DMS 273 treated with DMSO at 0.1 percent for 48 hours (cell line): ENCODE measurements at regions not wholly inside any gene's neighbourhood (a gene's known extent, or its start where the extent isn't known, plus 50 kb on each side); places are given as distances from the start of the nearest gene placed in this dataset.

Experiments
- DNase-seq: peaks from one replicate; lab custom pipeline; 2025; lab: John Stamatoyannopoulos, UW

- DNase-seq = no peak
Measured at GRCh38 chrX:45872480-45872879, 671.8 kb upstream of the DIPK2B start.

- DNase-seq = no peak
Measured at GRCh38 chrX:45868425-45868824, 667.7 kb upstream of the DIPK2B start.

DNA sequence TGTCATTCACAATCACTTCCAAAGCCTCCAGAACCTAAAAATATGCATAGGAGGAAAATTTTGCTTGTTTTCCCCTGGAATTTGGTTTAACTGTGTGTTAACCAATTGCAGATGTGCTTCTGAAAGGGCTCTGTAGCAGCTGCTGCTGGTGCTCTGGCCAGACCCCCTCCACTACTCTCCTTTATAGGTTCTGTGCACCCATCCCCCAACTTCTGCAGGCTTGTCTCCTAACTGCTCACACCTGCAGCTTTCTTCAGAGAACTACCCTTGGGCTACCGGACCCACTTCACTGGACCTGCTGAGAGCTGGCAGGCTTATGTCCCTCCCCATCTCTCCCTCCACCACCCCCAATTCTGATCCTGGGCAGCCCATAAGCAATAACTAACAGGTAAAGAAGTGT, 662.1 kb upstream of the DIPK2B start:
- DNase-seq = no peak

DNA sequence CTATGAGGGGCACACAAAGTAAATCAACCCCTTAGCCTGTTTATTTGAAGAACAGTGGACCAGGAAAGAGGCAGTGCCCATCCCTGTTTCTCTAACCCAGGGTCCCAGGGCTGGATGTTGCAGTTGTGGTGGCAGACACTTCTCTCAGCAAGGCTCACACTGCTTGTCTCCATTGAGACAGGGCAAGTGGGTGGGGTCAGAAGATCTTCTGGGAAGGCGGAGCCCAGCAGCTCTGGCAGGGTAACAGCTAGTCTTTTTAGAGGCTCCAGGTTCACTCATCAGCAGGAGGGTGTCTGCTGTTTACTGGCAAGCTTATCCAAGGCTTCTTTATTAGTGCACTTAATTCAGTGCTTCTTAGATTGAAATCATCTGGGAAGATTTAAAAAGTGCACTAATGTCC, 659.8 kb upstream of the DIPK2B start:
- DNase-seq = no peak

DNA sequence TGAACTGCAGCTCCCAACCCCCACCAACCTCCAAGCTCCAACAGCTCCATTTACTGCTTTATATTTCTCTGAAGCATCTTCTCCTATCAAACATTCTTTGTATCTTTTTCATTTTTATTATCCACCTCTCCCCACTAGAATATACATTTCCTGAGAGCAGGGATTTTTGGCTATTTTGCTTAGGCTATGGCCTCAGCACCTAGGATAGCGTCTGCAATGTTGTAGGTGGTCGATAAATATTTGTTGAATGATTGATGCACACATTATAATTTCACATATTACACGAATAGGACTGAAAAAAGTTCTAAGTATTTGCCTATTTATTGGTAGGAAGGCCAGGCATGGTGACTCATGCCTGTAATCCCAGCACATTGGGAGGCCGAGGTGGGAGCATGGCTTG, 658.7 kb upstream of the DIPK2B start:
- no peak for DNase-seq

DNA sequence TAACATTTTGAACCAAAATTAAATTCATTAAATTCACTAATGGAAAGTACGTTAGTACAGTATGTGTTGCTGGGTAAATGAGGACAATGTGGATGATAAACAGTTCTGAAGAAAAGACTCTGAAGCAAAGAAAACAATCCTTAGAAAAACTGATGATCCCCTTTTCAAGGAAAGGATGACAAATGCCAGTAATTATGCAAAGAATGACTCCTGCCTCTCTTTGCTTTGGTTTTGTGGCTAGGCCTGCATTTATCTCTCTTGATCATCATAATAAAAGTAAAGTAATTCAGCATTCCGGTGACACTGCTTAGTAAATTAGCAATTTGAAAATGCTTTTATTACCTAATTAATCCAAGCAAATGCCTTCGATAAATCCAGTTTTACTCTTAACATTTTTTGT, 652.2 kb upstream of the DIPK2B start:
- DNase-seq = no peak

DNA sequence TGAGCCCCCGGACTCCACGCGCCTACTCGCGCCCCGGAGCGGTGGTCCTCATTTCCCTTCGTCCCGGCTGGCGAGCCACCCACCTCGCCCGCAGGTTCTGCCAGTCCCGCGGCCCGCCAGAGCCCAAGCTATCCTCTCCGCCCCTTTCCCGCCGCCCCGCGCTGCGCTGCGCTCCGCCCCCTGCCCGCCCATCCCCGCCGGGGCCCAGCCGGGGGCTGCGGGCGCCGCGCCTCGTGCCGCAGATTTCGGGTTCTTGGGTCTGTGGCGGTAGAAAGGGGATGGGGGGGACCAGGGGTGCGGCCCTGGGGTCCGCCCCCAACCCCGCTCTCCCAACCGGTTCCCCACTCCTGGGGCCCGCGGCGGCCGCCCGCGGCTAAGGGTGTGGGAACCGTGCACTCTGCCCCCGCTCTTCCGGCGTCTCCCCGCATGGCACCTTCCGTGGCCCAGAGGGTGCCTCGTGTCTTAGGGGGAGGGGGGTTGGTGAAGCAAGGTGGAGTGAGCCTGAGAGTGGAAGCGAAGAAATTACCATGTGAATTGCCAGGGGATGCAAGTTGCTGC, 650.8 kb upstream of the DIPK2B start:
- DNase-seq = no peak

GRCh38 chrX:45850775-45851433, 650.2 kb upstream of the DIPK2B start:
- DNase-seq = no peak

GRCh38 chrX:45850197-45850774, 649.6 kb upstream of the DIPK2B start:
- DNase-seq = no peak

DNA sequence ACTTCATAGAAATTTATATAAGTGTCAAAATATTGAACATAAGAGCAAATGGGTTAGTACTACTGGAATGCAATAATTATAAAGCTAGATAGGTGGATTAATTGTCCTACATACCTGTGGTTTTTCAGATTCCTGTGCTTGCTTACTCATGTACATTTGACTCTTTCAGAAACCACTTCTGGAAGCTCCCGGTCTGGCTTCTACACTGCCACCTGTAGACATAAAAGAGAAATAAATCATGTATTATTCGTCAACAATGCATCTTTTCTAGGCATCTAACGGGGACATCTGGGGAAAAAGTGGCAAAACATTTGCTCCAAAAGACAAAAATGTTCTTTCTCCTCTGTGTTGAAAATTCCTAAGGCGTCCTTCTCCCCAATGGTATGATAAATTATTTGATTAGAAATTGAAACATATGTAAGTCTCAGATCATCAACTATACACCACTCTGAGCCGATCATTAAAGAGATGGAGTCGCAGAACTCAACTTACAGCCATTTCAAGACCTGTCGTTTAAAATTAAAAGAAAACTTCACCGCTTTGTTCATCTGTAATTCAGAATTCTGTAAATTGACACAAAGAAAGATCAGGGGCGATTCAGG, 648.7 kb upstream of the DIPK2B start:
- no peak for DNase-seq

DNA sequence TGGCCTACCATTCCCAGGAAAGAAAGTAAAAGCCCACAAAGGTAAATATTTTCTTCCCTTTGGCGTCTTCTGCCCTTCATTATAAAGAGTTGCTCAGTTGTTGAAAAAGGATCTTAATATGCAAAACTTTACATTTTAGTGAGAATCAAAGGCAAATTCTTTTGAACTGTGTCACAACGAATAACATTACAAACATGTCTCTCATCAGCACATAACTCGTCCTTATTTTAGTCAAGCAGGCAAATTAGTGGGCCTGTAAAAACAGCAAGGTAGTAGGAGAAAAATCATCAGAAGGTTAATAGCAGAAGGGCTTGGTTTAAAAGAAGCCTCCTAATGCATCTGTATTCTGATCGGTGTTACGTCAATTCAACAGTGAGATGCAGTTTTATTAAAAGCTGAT, 647.3 kb upstream of the DIPK2B start:
- DNase-seq = no peak

- no peak for DNase-seq
Measured at GRCh38 chrX:45846328-45846727, 645.7 kb upstream of the DIPK2B start.

DNA sequence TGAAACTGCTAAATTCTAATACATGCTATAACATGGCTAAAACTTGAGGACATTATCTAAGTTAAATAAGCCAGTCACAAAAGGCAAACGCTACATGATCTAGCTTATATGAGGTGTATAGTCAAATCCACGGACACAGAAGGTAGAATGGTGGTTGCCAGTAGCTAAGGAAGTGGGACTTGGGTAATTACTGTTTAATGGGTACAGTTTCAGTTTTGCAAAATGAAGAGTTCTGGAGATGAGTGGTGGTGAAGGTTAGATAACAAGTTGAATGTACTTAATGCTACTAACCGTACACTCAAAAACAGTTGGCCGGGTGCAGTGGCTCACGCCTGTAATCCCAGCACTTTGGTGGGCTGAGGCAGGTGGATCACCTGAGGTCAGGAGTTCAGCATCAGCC, 644.5 kb upstream of the DIPK2B start:
- no peak for DNase-seq

DNA sequence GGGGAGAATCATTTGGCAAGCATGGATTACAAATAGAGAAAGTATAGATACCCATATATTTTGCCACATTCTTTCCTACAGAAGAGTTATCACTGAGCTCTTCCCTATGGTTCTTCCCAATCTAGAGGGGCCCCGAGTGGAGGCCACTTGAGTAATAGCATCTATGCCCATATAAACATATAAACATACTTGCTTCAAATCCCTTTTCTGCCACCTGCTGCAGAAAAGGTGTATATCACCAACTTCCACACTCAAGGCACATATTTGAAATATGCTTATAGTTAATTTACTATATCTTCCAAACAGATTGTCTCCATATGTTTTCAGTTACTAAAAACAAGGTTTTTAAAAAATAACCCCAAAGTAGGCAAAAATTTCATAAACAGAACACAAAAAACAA, 642.8 kb upstream of the DIPK2B start:
- DNase-seq = no peak

GRCh38 chrX:45842926-45843315, 642.2 kb upstream of the DIPK2B start:
- DNase-seq = no peak

GRCh38 chrX:45842207-45842925, 641.7 kb upstream of the DIPK2B start:
- DNase-seq = no peak

DNA sequence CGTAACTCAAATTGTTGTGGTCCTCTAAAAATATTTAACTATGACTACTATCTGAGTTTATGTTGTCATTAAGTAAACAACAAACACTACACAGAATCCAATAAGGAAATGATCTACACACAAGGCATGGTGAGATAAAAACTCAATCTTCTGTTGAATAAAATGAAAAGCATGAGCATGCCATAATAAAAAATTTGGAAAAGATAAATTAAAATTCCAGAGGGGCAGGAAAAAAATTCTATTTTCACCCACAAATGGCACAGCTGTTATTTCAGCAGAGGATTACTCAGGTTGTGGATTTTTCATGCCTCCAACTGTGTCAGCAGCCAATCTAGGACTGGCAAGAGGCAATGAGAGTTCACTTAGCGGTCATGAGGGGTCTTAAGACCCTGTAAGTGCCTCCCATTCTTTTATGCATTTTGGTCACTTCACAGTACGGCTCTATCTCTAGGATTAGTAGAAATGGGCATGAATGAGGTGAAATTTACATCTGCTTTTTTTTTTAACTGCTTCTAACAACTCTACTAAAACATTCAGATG, 639.8 kb upstream of the DIPK2B start:
- DNase-seq = no peak

GRCh38 chrX:45830343-45830742, 629.7 kb upstream of the DIPK2B start:
- DNase-seq = no peak

- DNase-seq = no peak
Measured at GRCh38 chrX:45824471-45824870, 623.8 kb upstream of the DIPK2B start.

- DNase-seq = no peak
Measured at GRCh38 chrX:45823536-45823935, 622.9 kb upstream of the DIPK2B start.

DNA sequence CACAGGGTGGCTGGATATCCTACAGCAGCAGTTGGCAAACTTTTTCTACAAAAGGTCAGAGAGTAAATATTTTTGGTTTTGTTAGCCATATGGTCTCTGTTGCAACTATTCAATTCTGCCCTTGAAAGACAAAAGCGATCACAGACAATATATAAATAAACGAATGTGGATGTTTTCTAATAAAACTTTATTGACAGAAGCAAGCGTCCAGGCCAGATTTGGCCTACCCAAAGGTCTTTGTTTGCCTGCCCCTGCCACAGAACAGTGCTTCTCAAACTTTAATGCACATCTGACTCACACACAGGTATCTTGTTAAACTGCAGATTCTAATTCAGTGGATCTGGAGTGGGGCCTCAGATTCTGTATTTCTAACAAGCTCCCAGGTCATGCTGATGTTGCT, 621.4 kb upstream of the DIPK2B start:
- DNase-seq = no peak

GRCh38 chrX:45818913-45819312, 618.2 kb upstream of the DIPK2B start:
- no peak for DNase-seq

GRCh38 chrX:45815441-45815840, 614.8 kb upstream of the DIPK2B start:
- no peak for DNase-seq
